Epidermal melanocyte (primary cell): ENCODE measurements at regions not wholly inside any gene's neighbourhood (a gene's known extent, or its start where the extent isn't known, plus 50 kb on each side); places are given as distances from the start of the nearest gene placed in this dataset.

ENCODE experiments used
- DNase-seq: peaks from one replicate; pipeline ENCODE4 v3.0.0; 2011; ENCODE audit warnings: low spot score; ENCODE audit not compliant: insufficient read length

GRCh38 chr5:2207416-2208238 is 324.9 kb upstream of the IRX4 start:
- DNase-seq = no peak

GRCh38 chr5:2207109-2207399 is 324.3 kb upstream of the IRX4 start:
- no peak for DNase-seq

- DNase-seq = no peak
These were observed 323.8 kb upstream of the IRX4 start for GRCh38 chr5:2206293-2207108.

- no peak for DNase-seq
These were observed 323.0 kb upstream of the IRX4 start for GRCh38 chr5:2205596-2206226.

- DNase-seq = no peak
These were observed 322.5 kb upstream of the IRX4 start for GRCh38 chr5:2205185-2205585.

GRCh38 chr5:2204366-2205184 is 321.9 kb upstream of the IRX4 start:
- DNase-seq = no peak

GRCh38 chr5:2203774-2204173 is 321.0 kb upstream of the IRX4 start:
- DNase-seq = no peak

GRCh38 chr5:2201832-2202231 is 319.1 kb upstream of the IRX4 start:
- no peak for DNase-seq

- DNase-seq = no peak
These were observed 318.7 kb upstream of the IRX4 start for GRCh38 chr5:2201421-2201820.

GRCh38 chr5:2201011-2201410 is 318.3 kb upstream of the IRX4 start:
- DNase-seq = no peak

GRCh38 chr5:2200261-2200950 is 317.7 kb upstream of the IRX4 start:
- no peak for DNase-seq

- no peak for DNase-seq
These were observed 317.0 kb upstream of the IRX4 start for GRCh38 chr5:2199697-2200096.

- no peak for DNase-seq
These were observed 314.4 kb upstream of the IRX4 start for GRCh38 chr5:2196989-2197619.

- DNase-seq = no peak
These were observed 313.7 kb upstream of the IRX4 start for GRCh38 chr5:2196416-2196815.

- DNase-seq = no peak
These were observed 312.2 kb upstream of the IRX4 start for GRCh38 chr5:2194949-2195348.

- no peak for DNase-seq
These were observed 311.5 kb upstream of the IRX4 start for GRCh38 chr5:2194236-2194555.

- DNase-seq = no peak
These were observed 311.0 kb upstream of the IRX4 start for GRCh38 chr5:2193542-2194235.

GRCh38 chr5:2193142-2193541 is 310.4 kb upstream of the IRX4 start:
- DNase-seq = no peak

GRCh38 chr5:2192496-2192895 is 309.8 kb upstream of the IRX4 start:
- no peak for DNase-seq

- no peak for DNase-seq
These were observed 309.2 kb upstream of the IRX4 start for GRCh38 chr5:2191972-2192371.
